ENCODE measurements at regions not wholly inside any gene's neighbourhood (a gene's known extent, or its start where the extent isn't known, plus 50 kb on each side); places are given as distances from the start of the nearest gene placed in this dataset.

GRCh38 chr21:31560479-31560878, 99.0 kb upstream of the SOD1 start:
- TF ChIP-seq, protein P1, sequence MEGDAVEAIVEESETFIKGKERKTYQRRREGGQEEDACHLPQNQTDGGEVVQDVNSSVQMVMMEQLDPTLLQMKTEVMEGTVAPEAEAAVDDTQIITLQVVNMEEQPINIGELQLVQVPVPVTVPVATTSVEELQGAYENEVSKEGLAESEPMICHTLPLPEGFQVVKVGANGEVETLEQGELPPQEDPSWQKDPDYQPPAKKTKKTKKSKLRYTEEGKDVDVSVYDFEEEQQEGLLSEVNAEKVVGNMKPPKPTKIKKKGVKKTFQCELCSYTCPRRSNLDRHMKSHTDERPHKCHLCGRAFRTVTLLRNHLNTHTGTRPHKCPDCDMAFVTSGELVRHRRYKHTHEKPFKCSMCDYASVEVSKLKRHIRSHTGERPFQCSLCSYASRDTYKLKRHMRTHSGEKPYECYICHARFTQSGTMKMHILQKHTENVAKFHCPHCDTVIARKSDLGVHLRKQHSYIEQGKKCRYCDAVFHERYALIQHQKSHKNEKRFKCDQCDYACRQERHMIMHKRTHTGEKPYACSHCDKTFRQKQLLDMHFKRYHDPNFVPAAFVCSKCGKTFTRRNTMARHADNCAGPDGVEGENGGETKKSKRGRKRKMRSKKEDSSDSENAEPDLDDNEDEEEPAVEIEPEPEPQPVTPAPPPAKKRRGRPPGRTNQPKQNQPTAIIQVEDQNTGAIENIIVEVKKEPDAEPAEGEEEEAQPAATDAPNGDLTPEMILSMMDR (IDR thresholded peaks at IDR 0.05) = no peak
- TF ChIP-seq POLR2A (IDR thresholded peaks at IDR 0.05) = no peak

Measured in lower leg skin (tissue), 3 donors.